ENCODE measurements at regions not wholly inside any gene's neighbourhood (a gene's known extent, or its start where the extent isn't known, plus 50 kb on each side); places are given as distances from the start of the nearest gene placed in this dataset.

- no peaks in the 10 kb centered on the region for H3K27me3 ChIP-seq (ENCODE audit: control insufficient read depth, insufficient read depth, low read length)
- H3K4me3 ChIP-seq (ENCODE audit: low read depth, low read length), result no peak overlapping the region
- H3K27ac ChIP-seq (ENCODE audit: low read depth, low read length), result no peak overlapping the region
- peaks cover 9% of the 10 kb centered on the region; the same call in 1 of the 2 replicates for H3K9me3 ChIP-seq (ENCODE audit: control insufficient read depth, insufficient read depth, low read depth, low read length)
- no peak overlapping the region for H3K9ac ChIP-seq (ENCODE audit: low read length)
- H3K36me3 ChIP-seq (ENCODE audit: control insufficient read depth, insufficient read depth, low read length), result no peaks in the 10 kb centered on the region
- H3K4me1 ChIP-seq (ENCODE audit: control insufficient read depth, insufficient read depth, low read length), result no peaks in the 10 kb centered on the region
Measured at GRCh38 chr10:2120746-2121145, 383.4 kb upstream of the ADARB2 start.

GRCh38 chr10:2119316-2119715 is 382.0 kb upstream of the ADARB2 start:
- H3K4me3 ChIP-seq (ENCODE audit: low read depth, low read length), result no peak overlapping the region
- no peak overlapping the region for H3K9ac ChIP-seq (ENCODE audit: low read length)
- H3K27me3 ChIP-seq (ENCODE audit: control insufficient read depth, insufficient read depth, low read length), result no peaks in the 10 kb centered on the region
- H3K27ac ChIP-seq (ENCODE audit: low read depth, low read length), result no peak overlapping the region
- peaks cover 9% of the 10 kb centered on the region; the same call in 1 of the 2 replicates for H3K9me3 ChIP-seq (ENCODE audit: control insufficient read depth, insufficient read depth, low read depth, low read length)
- no peaks in the 10 kb centered on the region for H3K36me3 ChIP-seq (ENCODE audit: control insufficient read depth, insufficient read depth, low read length)
- no peaks in the 10 kb centered on the region for H3K4me1 ChIP-seq (ENCODE audit: control insufficient read depth, insufficient read depth, low read length)

GRCh38 chr10:2118201-2118600 is 380.9 kb upstream of the ADARB2 start:
- no peaks in the 10 kb centered on the region for H3K4me1 ChIP-seq (ENCODE audit: control insufficient read depth, insufficient read depth, low read length)
- H3K27ac ChIP-seq (ENCODE audit: low read depth, low read length), result no peak overlapping the region
- no peak overlapping the region for H3K9ac ChIP-seq (ENCODE audit: low read length)
- H3K36me3 ChIP-seq (ENCODE audit: control insufficient read depth, insufficient read depth, low read length), result no peaks in the 10 kb centered on the region
- no peaks in the 10 kb centered on the region for H3K27me3 ChIP-seq (ENCODE audit: control insufficient read depth, insufficient read depth, low read length)
- H3K4me3 ChIP-seq (ENCODE audit: low read depth, low read length), result no peak overlapping the region
- peaks cover 9% of the 10 kb centered on the region; the same call in 1 of the 2 replicates for H3K9me3 ChIP-seq (ENCODE audit: control insufficient read depth, insufficient read depth, low read depth, low read length)

DNA sequence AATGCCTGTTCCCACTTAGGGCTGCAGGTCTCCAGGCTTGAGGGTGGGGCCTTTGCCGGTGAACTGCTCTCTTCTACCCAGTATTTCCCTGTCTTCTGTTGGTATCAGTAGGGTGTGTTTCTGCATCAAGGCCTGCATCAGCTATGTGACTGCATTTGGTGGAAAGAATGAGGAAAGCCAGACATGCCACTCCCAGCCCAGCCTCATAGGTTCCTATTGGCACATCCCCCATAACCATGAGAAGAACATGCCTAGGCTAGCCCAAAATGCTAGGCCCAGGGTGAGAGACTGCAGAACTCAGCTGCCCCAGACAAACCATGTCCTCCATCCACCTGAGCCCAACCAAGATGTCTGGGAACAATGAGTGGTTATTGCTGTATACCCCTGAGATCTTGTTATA is 380.3 kb upstream of the ADARB2 start:
- Histone ChIP-seq H3K4me3 (ENCODE audit: low read depth, low read length) (no peak overlapping the region), H3K27ac (ENCODE audit: low read depth, low read length) (no peak overlapping the region), H3K9me3 (ENCODE audit: control insufficient read depth, insufficient read depth, low read depth, low read length) (peaks cover 9% of the 10 kb centered on the region; the same call in 1 of the 2 replicates), H3K4me1 (ENCODE audit: control insufficient read depth, insufficient read depth, low read length) (no peaks in the 10 kb centered on the region), H3K9ac (ENCODE audit: low read length) (no peak overlapping the region), H3K27me3 (ENCODE audit: control insufficient read depth, insufficient read depth, low read length) (no peaks in the 10 kb centered on the region), H3K36me3 (ENCODE audit: control insufficient read depth, insufficient read depth, low read length) (no peaks in the 10 kb centered on the region)

DNA sequence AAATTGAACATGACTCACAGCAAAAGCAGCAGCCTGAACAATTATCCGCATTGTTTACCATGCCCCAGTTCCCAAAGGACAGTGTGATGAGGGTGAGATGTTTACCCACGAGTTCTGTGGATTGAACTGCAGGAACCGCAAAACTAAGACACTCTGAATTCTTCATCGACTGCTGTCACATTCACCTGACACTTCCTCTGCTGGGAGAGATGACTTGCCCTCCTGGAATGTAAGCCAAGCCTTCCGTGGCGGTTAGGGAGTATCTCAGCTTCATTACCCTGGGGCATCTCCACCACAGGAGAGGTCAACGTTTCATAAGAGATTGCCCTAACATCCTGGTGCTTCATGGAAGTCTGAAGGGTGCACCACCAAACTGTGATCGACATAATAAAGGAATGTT is 374.6 kb upstream of the ADARB2 start:
- no peaks in the 10 kb centered on the region for H3K4me1 ChIP-seq (ENCODE audit: control insufficient read depth, insufficient read depth, low read length)
- no peaks in the 10 kb centered on the region for H3K27me3 ChIP-seq (ENCODE audit: control insufficient read depth, insufficient read depth, low read length)
- H3K4me3 ChIP-seq (ENCODE audit: low read depth, low read length), result no peak overlapping the region
- no peaks in the 10 kb centered on the region for H3K36me3 ChIP-seq (ENCODE audit: control insufficient read depth, insufficient read depth, low read length)
- H3K9me3 ChIP-seq (ENCODE audit: control insufficient read depth, insufficient read depth, low read depth, low read length), result peaks cover 6% of the 10 kb centered on the region; the same call in 1 of the 2 replicates
- no peak overlapping the region for H3K27ac ChIP-seq (ENCODE audit: low read depth, low read length)
- H3K9ac ChIP-seq (ENCODE audit: low read length), result no peak overlapping the region

GRCh38 chr10:2108496-2108895 is 371.2 kb upstream of the ADARB2 start:
- Histone ChIP-seq H3K36me3 (ENCODE audit: control insufficient read depth, insufficient read depth, low read length) (no peaks in the 10 kb centered on the region), H3K27me3 (ENCODE audit: control insufficient read depth, insufficient read depth, low read length) (no peaks in the 10 kb centered on the region), H3K27ac (ENCODE audit: low read depth, low read length) (no peak overlapping the region), H3K9me3 (ENCODE audit: control insufficient read depth, insufficient read depth, low read depth, low read length) (no peaks in the 10 kb centered on the region), H3K9ac (ENCODE audit: low read length) (no peak overlapping the region), H3K4me1 (ENCODE audit: control insufficient read depth, insufficient read depth, low read length) (no peaks in the 10 kb centered on the region), H3K4me3 (ENCODE audit: low read depth, low read length) (no peak overlapping the region)

GRCh38 chr10:2106641-2107040 is 369.3 kb upstream of the ADARB2 start:
- H3K4me1 ChIP-seq (ENCODE audit: control insufficient read depth, insufficient read depth, low read length), result no peaks in the 10 kb centered on the region

DNA sequence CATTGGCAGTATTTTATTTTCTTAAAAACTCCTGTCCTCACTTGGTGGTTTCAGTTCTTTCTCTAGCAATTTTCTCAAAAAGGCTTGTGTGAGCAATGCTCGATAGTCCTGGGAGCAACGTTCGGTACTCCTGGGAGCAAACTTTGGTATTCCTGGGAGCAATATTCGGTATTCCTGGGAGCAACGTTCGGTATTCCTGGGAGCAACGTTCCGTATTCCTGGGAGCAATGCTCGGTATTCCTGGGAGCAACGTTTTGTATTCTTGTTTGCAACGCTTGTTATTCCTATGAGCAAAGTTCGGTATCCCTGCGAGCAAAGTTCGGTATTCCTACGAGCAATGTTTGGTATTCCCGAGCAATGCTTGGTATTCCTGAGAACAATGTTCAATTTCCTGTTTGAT is 362.0 kb upstream of the ADARB2 start:
- no peaks in the 10 kb centered on the region for H3K36me3 ChIP-seq (ENCODE audit: control insufficient read depth, insufficient read depth, low read length)
- H3K4me1 ChIP-seq (ENCODE audit: control insufficient read depth, insufficient read depth, low read length), result no peaks in the 10 kb centered on the region
- H3K27me3 ChIP-seq (ENCODE audit: control insufficient read depth, insufficient read depth, low read length), result no peaks in the 10 kb centered on the region
- no peak overlapping the region for H3K4me3 ChIP-seq (ENCODE audit: low read depth, low read length)
- H3K9ac ChIP-seq (ENCODE audit: low read length), result no peak overlapping the region
- no peaks in the 10 kb centered on the region; the same call in 1 of the 2 replicates for H3K9me3 ChIP-seq (ENCODE audit: control insufficient read depth, insufficient read depth, low read depth, low read length)
- H3K27ac ChIP-seq (ENCODE audit: low read depth, low read length), result no peak overlapping the region

More at GRCh38 chr10:2106641-2107040, 369.3 kb upstream of the ADARB2 start:
- Histone ChIP-seq H3K9ac (ENCODE audit: low read length) (no peak overlapping the region), H3K27me3 (ENCODE audit: control insufficient read depth, insufficient read depth, low read length) (no peaks in the 10 kb centered on the region), H3K27ac (ENCODE audit: low read depth, low read length) (no peak overlapping the region), H3K36me3 (ENCODE audit: control insufficient read depth, insufficient read depth, low read length) (no peaks in the 10 kb centered on the region), H3K4me3 (ENCODE audit: low read depth, low read length) (no peak overlapping the region), H3K9me3 (ENCODE audit: control insufficient read depth, insufficient read depth, low read depth, low read length) (no peaks in the 10 kb centered on the region)

DNA sequence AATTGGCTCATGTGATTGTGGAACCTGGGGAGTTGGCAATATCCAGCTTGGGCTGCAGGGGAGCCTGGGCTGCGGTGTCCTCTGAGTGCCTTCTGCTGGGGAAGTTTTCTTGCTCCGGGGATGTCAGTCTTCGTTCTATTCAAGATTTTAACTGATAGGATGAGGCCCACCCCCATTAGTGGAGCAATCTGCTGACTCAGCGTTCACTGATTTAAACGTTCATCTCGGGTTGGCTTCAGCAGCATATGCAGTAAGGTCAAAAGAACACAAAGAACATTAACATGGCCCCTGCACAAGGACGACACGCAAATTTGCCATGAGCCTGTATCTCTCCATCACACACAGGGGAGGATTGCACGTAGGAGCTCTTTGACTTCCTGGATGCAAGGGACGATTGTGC is 360.6 kb upstream of the ADARB2 start:
- Histone ChIP-seq H3K27me3 (ENCODE audit: control insufficient read depth, insufficient read depth, low read length) (no peaks in the 10 kb centered on the region), H3K36me3 (ENCODE audit: control insufficient read depth, insufficient read depth, low read length) (no peaks in the 10 kb centered on the region), H3K27ac (ENCODE audit: low read depth, low read length) (no peak overlapping the region), H3K9me3 (ENCODE audit: control insufficient read depth, insufficient read depth, low read depth, low read length) (no peaks in the 10 kb centered on the region; the same call in 1 of the 2 replicates), H3K4me3 (ENCODE audit: low read depth, low read length) (no peak overlapping the region), H3K9ac (ENCODE audit: low read length) (no peak overlapping the region), H3K4me1 (ENCODE audit: control insufficient read depth, insufficient read depth, low read length) (no peaks in the 10 kb centered on the region)

GRCh38 chr10:2094171-2094570 is 356.8 kb upstream of the ADARB2 start:
- no peak overlapping the region for H3K27ac ChIP-seq (ENCODE audit: low read depth, low read length)
- no peak overlapping the region for H3K4me3 ChIP-seq (ENCODE audit: low read depth, low read length)
- no peaks in the 10 kb centered on the region for H3K9me3 ChIP-seq (ENCODE audit: control insufficient read depth, insufficient read depth, low read depth, low read length)
- H3K9ac ChIP-seq (ENCODE audit: low read length), result no peak overlapping the region
- no peaks in the 10 kb centered on the region for H3K36me3 ChIP-seq (ENCODE audit: control insufficient read depth, insufficient read depth, low read length)
- H3K27me3 ChIP-seq (ENCODE audit: control insufficient read depth, insufficient read depth, low read length), result no peaks in the 10 kb centered on the region
- H3K4me1 ChIP-seq (ENCODE audit: control insufficient read depth, insufficient read depth, low read length), result no peaks in the 10 kb centered on the region

GRCh38 chr10:2083591-2083990 is 346.3 kb upstream of the ADARB2 start:
- Histone ChIP-seq H3K27ac (ENCODE audit: low read depth, low read length) (no peak overlapping the region), H3K36me3 (ENCODE audit: control insufficient read depth, insufficient read depth, low read length) (no peaks in the 10 kb centered on the region)

GRCh38 chr10:2081501-2081900 is 344.2 kb upstream of the ADARB2 start:
- Histone ChIP-seq H3K9ac (ENCODE audit: low read length) (no peak overlapping the region), H3K36me3 (ENCODE audit: control insufficient read depth, insufficient read depth, low read length) (no peaks in the 10 kb centered on the region), H3K9me3 (ENCODE audit: control insufficient read depth, insufficient read depth, low read depth, low read length) (no peaks in the 10 kb centered on the region), H3K4me3 (ENCODE audit: low read depth, low read length) (no peak overlapping the region), H3K4me1 (ENCODE audit: control insufficient read depth, insufficient read depth, low read length) (no peaks in the 10 kb centered on the region), H3K27ac (ENCODE audit: low read depth, low read length) (no peak overlapping the region), H3K27me3 (ENCODE audit: control insufficient read depth, insufficient read depth, low read length) (no peaks in the 10 kb centered on the region)

More at GRCh38 chr10:2083591-2083990, 346.3 kb upstream of the ADARB2 start:
- H3K4me3 ChIP-seq (ENCODE audit: low read depth, low read length), result no peak overlapping the region
- H3K4me1 ChIP-seq (ENCODE audit: control insufficient read depth, insufficient read depth, low read length), result no peaks in the 10 kb centered on the region
- peaks cover 6% of the 10 kb centered on the region; the same call in 1 of the 2 replicates for H3K9me3 ChIP-seq (ENCODE audit: control insufficient read depth, insufficient read depth, low read depth, low read length)
- H3K9ac ChIP-seq (ENCODE audit: low read length), result no peak overlapping the region
- no peaks in the 10 kb centered on the region for H3K27me3 ChIP-seq (ENCODE audit: control insufficient read depth, insufficient read depth, low read length)

All from HUES6 (cell line).